Parathyroid adenoma (tissue), 2 donors: ENCODE measurements at regions not wholly inside any gene's neighbourhood (a gene's known extent, or its start where the extent isn't known, plus 50 kb on each side); places are given as distances from the start of the nearest gene placed in this dataset.

Source experiments
- H2AFZ ChIP-seq: fragments of 300-600 bp; sonication (generic); one replicate; pipeline ENCODE4 v1.7.0; 2017; ENCODE audit warnings: antibody characterized with exemption, mild to moderate bottlenecking
- H3K27ac ChIP-seq: fragments of 300-600 bp; sonication (generic); one replicate; pipeline ENCODE4 v1.7.0; 2017
- H3K27me3 ChIP-seq: fragments of 300-600 bp; sonication (generic); one replicate; pipeline ENCODE4 v1.7.0; 2017; ENCODE audit warnings: low read length; ENCODE audit not compliant: control insufficient read depth, insufficient read depth
- H3K36me3 ChIP-seq: fragments of 300-600 bp; sonication (generic); one replicate; pipeline ENCODE4 v1.7.0; 2017; ENCODE audit warnings: low read length; ENCODE audit not compliant: control insufficient read depth, insufficient read depth
- H3K4me1 ChIP-seq: fragments of 300-600 bp; sonication (generic); one replicate; pipeline ENCODE4 v1.7.0; 2017; ENCODE audit warnings: control low read depth
- H3K4me2 ChIP-seq: fragments of 300-600 bp; sonication (generic); one replicate; pipeline ENCODE4 v1.7.0; 2017; ENCODE audit warnings: low read length
- H3K4me3 ChIP-seq: fragments of 300-600 bp; sonication (generic); one replicate; pipeline ENCODE4 v1.7.0; 2017; ENCODE audit warnings: low read depth, low read length
- H3K79me2 ChIP-seq: fragments of 300-600 bp; sonication (generic); one replicate; pipeline ENCODE4 v1.7.0; 2017; ENCODE audit warnings: control low read depth
- H3K9ac ChIP-seq: fragments of 300-600 bp; sonication (generic); one replicate; pipeline ENCODE4 v1.7.0; 2017; ENCODE audit warnings: mild to moderate bottlenecking
- H3K9me3 ChIP-seq: fragments of 300-600 bp; sonication (generic); one replicate; pipeline ENCODE4 v1.7.0; 2017; ENCODE audit warnings: low read length; ENCODE audit not compliant: control insufficient read depth
- CTCF ChIP-seq: fragments of 300-600 bp; sonication (generic); IDR thresholded peaks from one replicate; pipeline ENCODE4 v1.7.0; 2017; ENCODE audit warnings: antibody characterized with exemption, mild to moderate bottlenecking
- donor health status: primary hyperparathyroidism.

- Histone ChIP-seq H3K9me3 (no peaks in the 10 kb centered on the region), H3K79me2 (no peaks in the 10 kb centered on the region), H3K27me3 (no peaks in the 10 kb centered on the region), H2AFZ (no peak overlapping the region), H3K27ac (no peak overlapping the region), H3K4me2 (no peak overlapping the region), H3K36me3 (no peaks in the 10 kb centered on the region), H3K4me3 (no peak overlapping the region), H3K4me1 (no peaks in the 10 kb centered on the region), H3K9ac (no peak overlapping the region)
- no peak for TF ChIP-seq CTCF
These were observed 571.9 kb upstream of the FAM241A start for GRCh38 chr4:111573386-111573785.

GRCh38 chr4:111579767-111580166 lies 565.5 kb upstream of the FAM241A start:
- H3K9ac ChIP-seq: no peak overlapping the region
- no peaks in the 10 kb centered on the region for H3K9me3 ChIP-seq
- H3K27ac ChIP-seq: no peak overlapping the region
- H2AFZ ChIP-seq: no peak overlapping the region
- no peak overlapping the region for H3K4me3 ChIP-seq
- H3K4me2 ChIP-seq: no peak overlapping the region
- H3K27me3 ChIP-seq: no peaks in the 10 kb centered on the region
- H3K4me1 ChIP-seq: no peaks in the 10 kb centered on the region
- no peak for TF ChIP-seq CTCF
- H3K36me3 ChIP-seq: no peaks in the 10 kb centered on the region
- H3K79me2 ChIP-seq: no peaks in the 10 kb centered on the region

DNA sequence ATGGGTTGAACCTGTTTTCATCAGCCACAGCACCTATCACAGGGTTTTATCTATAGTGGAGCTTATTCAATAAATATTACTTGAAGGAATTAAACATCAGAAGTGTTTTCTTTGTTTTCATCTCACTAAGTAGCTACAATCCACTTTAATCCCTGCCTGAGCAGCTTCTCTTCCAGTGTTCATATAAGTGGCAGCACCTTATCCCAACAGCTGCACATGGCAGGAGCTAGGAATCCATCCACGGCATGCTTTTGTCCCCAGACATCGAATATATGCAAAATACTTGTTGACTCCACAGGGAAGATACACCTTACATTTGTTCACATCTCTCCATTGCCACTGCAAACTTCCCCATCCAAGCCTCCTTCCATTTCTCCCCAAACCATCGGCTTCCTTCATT lies 549.8 kb upstream of the FAM241A start:
- H3K9me3 ChIP-seq: no peaks in the 10 kb centered on the region
- TF ChIP-seq CTCF: no peak
- H3K4me3 ChIP-seq: no peak overlapping the region
- H3K4me1 ChIP-seq: no peaks in the 10 kb centered on the region
- H3K9ac ChIP-seq: no peak overlapping the region
- no peaks in the 10 kb centered on the region for H3K79me2 ChIP-seq
- H3K4me2 ChIP-seq: no peak overlapping the region
- H3K27ac ChIP-seq: no peak overlapping the region
- H3K27me3 ChIP-seq: no peaks in the 10 kb centered on the region
- H3K36me3 ChIP-seq: no peaks in the 10 kb centered on the region
- no peak overlapping the region for H2AFZ ChIP-seq

DNA sequence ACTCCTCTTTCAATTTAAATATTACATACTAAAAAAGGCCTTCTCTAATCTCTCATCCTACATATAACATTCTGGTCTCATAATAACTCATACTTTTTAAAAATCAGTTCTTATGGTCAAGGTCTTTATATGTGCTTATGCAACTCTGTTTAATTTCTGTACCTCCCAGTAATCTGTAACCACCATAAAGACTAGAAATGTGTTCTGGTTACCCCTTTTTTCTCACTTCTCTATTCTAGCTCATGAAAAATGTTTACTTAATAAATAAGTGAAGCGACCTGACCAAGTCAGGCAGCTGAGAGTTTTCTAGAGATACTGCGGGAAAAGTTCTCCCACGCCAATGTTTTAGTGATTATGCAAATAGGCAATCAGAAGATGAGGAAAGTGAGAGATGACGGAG lies 548.8 kb upstream of the FAM241A start:
- H3K27me3 ChIP-seq: no peaks in the 10 kb centered on the region
- H2AFZ ChIP-seq: no peak overlapping the region
- no peak overlapping the region for H3K4me2 ChIP-seq
- TF ChIP-seq CTCF: no peak
- H3K27ac ChIP-seq: no peak overlapping the region
- no peaks in the 10 kb centered on the region for H3K36me3 ChIP-seq
- H3K79me2 ChIP-seq: no peaks in the 10 kb centered on the region
- H3K9me3 ChIP-seq: no peaks in the 10 kb centered on the region
- no peak overlapping the region for H3K9ac ChIP-seq
- H3K4me3 ChIP-seq: no peak overlapping the region
- no peaks in the 10 kb centered on the region for H3K4me1 ChIP-seq

DNA sequence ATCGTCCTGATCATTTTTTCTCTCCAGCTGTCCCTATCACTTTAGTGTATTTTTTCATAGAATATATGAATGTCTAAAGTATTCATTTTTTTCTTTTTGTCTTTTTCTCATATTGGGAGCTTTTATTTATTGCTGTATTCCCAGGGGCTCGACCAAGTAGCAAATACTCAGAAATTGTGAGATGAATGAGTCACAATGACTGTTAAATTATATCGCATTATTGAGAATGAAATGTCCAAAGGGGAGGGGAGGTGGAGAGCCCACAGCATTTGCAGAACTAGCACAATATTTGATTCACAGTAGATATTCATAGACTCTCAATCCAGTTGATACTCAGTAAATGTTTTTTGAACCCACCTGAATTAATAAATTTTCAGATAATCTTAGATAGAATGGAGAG lies 543.6 kb upstream of the FAM241A start:
- no peaks in the 10 kb centered on the region for H3K9me3 ChIP-seq
- no peak overlapping the region for H2AFZ ChIP-seq
- no peaks in the 10 kb centered on the region for H3K79me2 ChIP-seq
- H3K36me3 ChIP-seq: no peaks in the 10 kb centered on the region
- no peak overlapping the region for H3K27ac ChIP-seq
- no peak for TF ChIP-seq CTCF
- H3K9ac ChIP-seq: no peak overlapping the region
- H3K27me3 ChIP-seq: no peaks in the 10 kb centered on the region
- no peaks in the 10 kb centered on the region for H3K4me1 ChIP-seq
- no peak overlapping the region for H3K4me3 ChIP-seq
- H3K4me2 ChIP-seq: no peak overlapping the region
